ENCODE measurements at regions not wholly inside any gene's neighbourhood (a gene's known extent, or its start where the extent isn't known, plus 50 kb on each side); places are given as distances from the start of the nearest gene placed in this dataset.
A peak's percentile ranks its signal among the peaks of the same experiment; 100 is the strongest.

GRCh38 chr12:28963554-28963953, 185.5 kb upstream of the FAR2 start:
- no peaks in the 10 kb centered on the region for H3K27me3 ChIP-seq
- intact Hi-C loops (cut with DNase I; ENCODE audit: low total_unique reads), result no loop called here
- H3K4me1 ChIP-seq, result peaks cover 0 to 4% of the 10 kb centered on the region in 2 donors
- H3K36me3 ChIP-seq, result no peaks in the 10 kb centered on the region
- TF ChIP-seq POLR2A (IDR thresholded peaks at IDR 0.05), result no peak
- peak in 1 of 3 donors; percentile 13 for TF ChIP-seq CTCF (IDR thresholded peaks at IDR 0.05)
- TF ChIP-seq POLR2AphosphoS5 (IDR thresholded peaks at IDR 0.05), result no peak
- no peak overlapping the region for H3K4me3 ChIP-seq
- H3K27ac ChIP-seq, result peak overlapping the region in 1 of 2 donors; percentile 29
- no peak for DNase-seq (ENCODE audit: low spot score in 2 of 2)
- no peaks in the 10 kb centered on the region for H3K9me3 ChIP-seq

GRCh38 chr12:28966046-28966780, 182.9 kb upstream of the FAR2 start:
- TF ChIP-seq CTCF (IDR thresholded peaks at IDR 0.05), result no peak
- no peak for TF ChIP-seq POLR2AphosphoS5 (IDR thresholded peaks at IDR 0.05)
- TF ChIP-seq POLR2A (IDR thresholded peaks at IDR 0.05), result no peak
- no peaks in the 10 kb centered on the region for H3K4me1 ChIP-seq
- H3K27ac ChIP-seq, result peak overlapping the region; percentile 57 to 83
- no peaks in the 10 kb centered on the region for H3K27me3 ChIP-seq
- peak overlapping the region in 1 of 3 donors; percentile 8 for H3K4me3 ChIP-seq
- peak in 1 of 2 donors; percentile 55 for DNase-seq (ENCODE audit: low spot score in 2 of 2)
- no peaks in the 10 kb centered on the region for H3K36me3 ChIP-seq
- H3K9me3 ChIP-seq, result no peaks in the 10 kb centered on the region
- intact Hi-C loops (cut with DNase I; ENCODE audit: low total_unique reads), result no loop called here

- intact Hi-C loops (cut with DNase I; ENCODE audit: low total_unique reads), result no loop called here
Observed at GRCh38 chr12:28967426-28967825, 181.7 kb upstream of the FAR2 start.

GRCh38 chr12:28973491-28973890, 175.6 kb upstream of the FAR2 start:
- no peak for TF ChIP-seq POLR2A (IDR thresholded peaks at IDR 0.05)
- TF ChIP-seq CTCF (IDR thresholded peaks at IDR 0.05), result no peak
- TF ChIP-seq POLR2AphosphoS5 (IDR thresholded peaks at IDR 0.05), result no peak
- Histone ChIP-seq H3K27me3 (no peaks in the 10 kb centered on the region), H3K36me3 (no peaks in the 10 kb centered on the region), H3K9me3 (no peaks in the 10 kb centered on the region), H3K4me1 (no peaks in the 10 kb centered on the region), H3K27ac (no peak overlapping the region), H3K4me3 (no peak overlapping the region)
- intact Hi-C loops (cut with DNase I; ENCODE audit: low total_unique reads), result no loop called here
- DNase-seq (ENCODE audit: low spot score in 2 of 2), result no peak

More at GRCh38 chr12:28967426-28967825, 181.7 kb upstream of the FAR2 start:
- no peak for DNase-seq (ENCODE audit: low spot score in 2 of 2)
- Histone ChIP-seq H3K36me3 (no peaks in the 10 kb centered on the region), H3K4me3 (no peak overlapping the region), H3K27me3 (no peaks in the 10 kb centered on the region), H3K27ac (no peak overlapping the region), H3K9me3 (no peaks in the 10 kb centered on the region), H3K4me1 (no peaks in the 10 kb centered on the region)
- TF ChIP-seq CTCF (IDR thresholded peaks at IDR 0.05) (no peak), POLR2A (IDR thresholded peaks at IDR 0.05) (no peak), POLR2AphosphoS5 (IDR thresholded peaks at IDR 0.05) (no peak)

- DNase-seq (ENCODE audit: low spot score in 2 of 2), result no peak
- H3K4me3 ChIP-seq, result no peak overlapping the region
- no peaks in the 10 kb centered on the region for H3K4me1 ChIP-seq
- H3K27me3 ChIP-seq, result no peaks in the 10 kb centered on the region
- no peak overlapping the region for H3K27ac ChIP-seq
- no peaks in the 10 kb centered on the region for H3K36me3 ChIP-seq
- no peak for TF ChIP-seq CTCF (IDR thresholded peaks at IDR 0.05)
- H3K9me3 ChIP-seq, result no peaks in the 10 kb centered on the region
- intact Hi-C loops (cut with DNase I; ENCODE audit: low total_unique reads), result no loop called here
Observed at GRCh38 chr12:28974166-28974565, 174.9 kb upstream of the FAR2 start.
